ENCODE measurements at regions not wholly inside any gene's neighbourhood (a gene's known extent, or its start where the extent isn't known, plus 50 kb on each side); places are given as distances from the start of the nearest gene placed in this dataset.
"Not testable (repeated sequence)": the region's sequence is repeated elsewhere in the genome, so short reads cannot be mapped to it uniquely, and the experiment has no call there.

DNA sequence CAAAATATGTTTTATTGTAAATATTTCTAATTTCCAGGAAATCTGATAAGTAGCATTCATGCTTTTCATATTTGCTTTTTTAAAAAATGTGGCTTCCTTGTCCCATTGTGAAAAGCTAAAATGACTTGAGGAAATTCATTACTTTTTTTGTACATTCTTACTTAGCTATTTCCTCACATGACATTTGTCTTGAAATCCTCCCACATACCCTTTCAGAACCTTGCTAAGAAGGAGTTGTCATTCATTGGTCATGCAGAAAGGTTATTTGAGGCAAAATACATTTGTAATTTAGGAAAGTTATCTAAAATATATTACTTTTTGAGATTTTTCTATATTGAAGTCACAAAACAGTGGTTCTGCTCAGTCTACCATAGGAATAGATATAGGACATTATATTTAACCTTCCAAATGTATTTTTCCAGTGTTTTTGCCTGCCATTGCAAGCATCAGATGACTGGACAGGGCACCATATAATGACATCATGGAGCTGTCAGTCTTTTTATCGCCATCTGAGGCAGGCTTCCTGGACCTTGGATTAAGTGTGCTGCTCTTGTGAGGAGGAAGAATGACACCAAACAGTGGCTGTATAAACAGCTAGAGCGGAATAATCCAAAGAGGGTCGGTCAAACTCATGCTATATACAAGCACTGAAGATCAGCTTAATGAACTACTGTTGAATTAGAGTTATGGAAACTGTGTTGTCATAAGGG lies 109.4 kb upstream of the HCRTR2 start:
- no peak for DNase-seq

DNA sequence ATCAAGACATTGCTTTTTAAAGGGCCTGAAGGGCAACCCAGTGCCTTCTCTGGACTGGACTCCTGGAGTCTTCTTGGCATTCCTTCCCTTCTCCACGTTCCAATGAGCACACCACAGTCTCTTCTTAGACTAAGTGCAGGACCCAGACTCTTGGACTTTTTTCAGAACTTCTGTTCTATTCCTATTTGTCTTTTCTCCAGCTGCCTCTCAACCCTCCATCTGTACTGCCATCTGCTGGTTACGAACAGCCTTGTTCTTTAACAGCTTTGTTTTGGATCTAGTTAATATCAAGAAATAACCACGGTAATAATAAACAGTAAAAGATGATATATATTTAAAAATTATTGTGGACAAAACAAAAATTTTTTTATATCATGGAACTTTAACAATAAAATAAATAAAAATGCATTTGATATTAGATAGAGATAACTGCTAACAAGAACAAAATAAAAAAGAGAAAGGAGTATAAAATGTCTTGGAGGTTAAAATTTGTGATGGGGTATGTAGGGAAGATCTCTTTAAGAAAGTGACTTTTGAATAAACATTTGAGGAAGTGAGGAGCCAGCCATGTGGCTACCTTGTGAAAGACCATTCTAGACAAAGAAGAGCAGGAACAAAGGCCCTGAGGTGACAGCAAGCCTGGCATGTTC lies 105.1 kb upstream of the HCRTR2 start:
- DNase-seq: peak; percentile 8

DNA sequence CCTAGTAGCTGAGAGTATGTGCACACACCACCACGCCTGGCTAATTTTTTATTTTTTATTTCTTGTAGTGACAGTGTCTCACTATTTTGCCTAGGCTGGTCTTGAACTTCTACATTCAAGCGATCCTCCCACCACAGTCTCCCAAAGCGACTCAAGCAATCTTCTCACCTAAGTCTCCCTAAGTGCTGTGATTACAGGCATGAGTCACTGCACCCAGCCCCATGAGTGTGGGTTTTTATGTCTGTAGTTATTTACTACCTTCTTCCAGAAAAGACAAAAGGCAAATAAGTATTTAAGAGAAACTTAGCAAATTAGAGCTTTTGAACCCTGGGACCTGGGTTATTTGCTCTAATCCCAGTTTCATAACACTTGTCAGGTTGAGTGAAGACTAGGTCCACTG lies 92.3 kb upstream of the HCRTR2 start:
- no peak for DNase-seq

DNA sequence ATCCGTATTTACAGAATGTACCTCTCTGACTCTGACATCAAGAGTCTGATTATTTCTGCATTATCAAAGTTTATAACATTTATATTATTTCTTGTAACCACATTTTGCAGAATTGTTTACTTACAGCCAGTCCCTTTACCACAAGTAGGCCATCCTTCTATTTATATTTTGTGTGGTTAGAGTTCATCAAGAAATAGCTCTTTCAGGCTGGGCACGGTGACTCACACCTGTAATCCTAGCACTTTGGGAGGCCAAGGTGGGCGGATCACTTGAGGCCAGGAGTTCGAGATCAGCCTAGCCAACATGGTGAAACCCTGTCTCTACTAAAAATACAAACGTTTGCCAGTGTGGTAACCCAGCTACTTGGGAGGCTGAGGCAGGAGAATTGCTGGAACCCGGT lies 86.3 kb upstream of the HCRTR2 start:
- DNase-seq: not testable (repeated sequence)

DNA sequence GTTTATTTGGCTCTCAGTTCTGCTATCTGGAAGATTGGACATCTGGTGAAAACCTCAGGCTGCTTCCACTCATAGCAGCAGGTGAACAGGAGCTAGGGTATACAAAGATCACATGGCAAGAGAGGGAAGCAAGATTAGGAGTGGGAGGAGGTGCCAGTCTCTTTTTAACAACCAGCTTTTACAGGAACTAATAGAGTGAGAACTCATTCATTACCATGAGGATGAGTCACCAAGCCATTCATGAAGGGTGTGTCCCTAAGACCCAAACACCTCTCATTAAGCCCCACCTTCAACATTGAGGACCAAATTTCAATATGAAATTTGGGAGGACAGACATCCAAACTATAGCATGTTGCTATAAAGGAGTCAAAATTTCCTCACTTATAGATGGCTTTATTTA lies 85.4 kb upstream of the HCRTR2 start:
- DNase-seq: no peak

DNA sequence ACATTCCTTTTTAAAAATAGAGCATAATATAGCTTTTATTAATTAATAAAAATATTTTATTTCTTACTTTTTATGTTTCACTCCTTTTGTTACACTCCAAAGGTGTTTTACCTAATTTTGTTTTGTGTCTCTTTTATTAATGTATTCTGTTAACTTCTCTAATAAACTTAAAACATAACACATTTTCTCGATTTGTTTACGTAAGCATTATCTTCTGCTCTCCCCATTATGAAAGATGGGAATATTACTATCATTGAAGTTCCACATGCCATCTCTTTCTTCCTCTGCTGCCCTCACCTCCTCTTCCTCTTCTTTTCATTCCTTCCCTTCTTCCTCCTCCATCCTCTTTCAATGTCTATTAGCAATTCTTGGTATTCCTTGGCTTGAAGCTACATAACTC lies 85.0 kb upstream of the HCRTR2 start:
- DNase-seq: no peak

DNA sequence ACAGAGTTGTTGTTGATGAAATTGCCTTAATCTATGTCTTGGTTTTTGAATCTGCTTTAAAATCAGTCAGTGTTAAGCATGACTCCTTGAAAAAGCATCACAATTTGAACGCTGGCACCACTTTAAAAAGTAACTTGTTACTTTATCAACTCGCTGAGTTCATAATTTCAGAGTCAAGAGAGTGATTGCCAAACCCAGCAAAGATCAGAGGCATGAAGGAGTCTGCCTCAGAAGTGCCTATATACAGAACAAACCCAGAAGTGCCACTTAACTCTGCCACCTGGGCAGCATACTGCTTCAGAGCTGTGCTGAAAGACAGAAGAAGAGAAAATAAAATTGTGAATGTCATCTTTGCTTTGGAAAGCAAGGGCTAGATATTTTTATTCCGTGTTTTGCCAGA lies 73.6 kb upstream of the HCRTR2 start:
- DNase-seq: no peak

DNA sequence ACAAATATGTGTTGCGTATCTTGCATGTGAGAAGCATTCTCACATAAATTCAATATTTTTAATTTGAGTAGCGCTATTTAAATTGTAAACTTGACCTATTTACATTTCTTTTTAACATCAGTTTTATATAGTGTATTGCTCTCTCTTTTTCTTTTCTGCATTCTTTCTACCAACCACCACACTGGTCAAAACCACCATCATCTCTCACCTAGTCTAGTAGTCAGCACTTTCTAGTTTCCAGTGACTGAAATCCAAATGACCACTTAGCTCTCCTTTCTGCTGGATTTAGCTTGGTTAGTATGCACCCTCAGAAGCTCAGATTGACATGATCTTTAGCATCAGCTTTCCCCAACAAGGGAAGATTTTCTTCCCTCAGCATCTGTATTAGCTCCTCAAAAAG lies 73.2 kb upstream of the HCRTR2 start:
- no peak for DNase-seq

DNA sequence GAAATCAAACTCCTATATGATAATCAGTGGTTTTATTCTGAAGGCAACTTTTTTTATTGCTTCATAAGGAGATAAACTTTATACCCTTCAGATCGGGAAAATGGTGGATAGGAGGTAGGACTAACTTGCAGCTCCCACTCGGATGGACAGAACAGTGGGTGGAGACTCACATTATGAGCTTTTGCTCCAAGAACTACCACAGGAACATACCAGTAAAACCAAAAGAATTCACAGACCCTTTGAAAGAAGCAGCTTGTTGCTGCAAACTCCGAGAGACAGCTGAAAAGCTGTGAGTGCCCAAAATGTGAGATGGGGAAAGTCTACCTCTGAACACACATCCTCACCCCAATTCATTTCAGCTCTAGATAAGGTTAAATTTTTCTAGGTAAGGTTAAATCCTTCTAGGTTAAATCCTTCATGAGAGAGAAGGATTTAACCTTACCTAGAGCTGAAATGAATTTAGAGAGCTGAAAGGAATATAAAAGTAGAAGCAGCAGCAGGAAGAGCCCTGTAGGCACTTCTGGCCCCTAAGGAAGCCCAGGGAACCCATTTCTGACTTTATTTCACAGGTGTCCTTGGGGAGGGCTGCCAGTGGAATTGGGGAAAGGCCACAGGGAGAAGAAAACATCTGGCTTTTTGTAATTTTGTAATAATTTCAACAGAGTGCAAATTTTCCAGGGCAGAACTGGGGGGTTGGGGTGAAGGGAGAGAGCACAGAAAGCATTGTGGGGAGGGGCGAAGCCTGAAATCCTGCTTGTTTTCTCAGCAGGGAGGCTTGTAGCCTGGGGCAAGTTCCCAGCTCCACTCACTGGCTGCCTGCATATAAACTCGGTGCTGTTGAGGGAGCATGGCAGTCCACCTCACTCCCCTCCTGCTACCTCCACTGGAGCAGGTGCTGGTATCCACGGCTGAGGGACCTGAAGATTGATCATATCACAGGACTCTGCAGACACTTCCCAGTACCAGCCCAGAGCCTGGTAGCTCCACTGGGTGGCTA lies 65.9 kb upstream of the HCRTR2 start:
- DNase-seq: no peak

DNA sequence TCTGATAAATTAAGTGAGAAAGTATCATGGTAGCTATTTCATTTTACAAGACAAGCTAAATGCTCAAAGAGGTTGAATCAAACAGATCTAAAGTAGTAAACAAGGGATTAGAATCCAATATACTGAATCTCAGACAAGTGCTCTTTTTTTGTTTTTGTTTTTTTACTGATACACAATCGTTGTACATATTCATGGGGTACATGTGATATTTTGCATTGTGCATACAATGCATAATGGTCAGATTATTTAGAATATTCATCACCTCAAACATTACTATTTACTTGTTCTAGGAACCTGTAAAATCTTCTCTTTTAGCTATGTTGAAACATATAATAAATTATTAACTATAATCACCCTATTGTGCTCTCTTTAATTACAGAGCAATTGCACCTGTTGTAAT lies 57.0 kb upstream of the HCRTR2 start:
- DNase-seq: no peak

DNA sequence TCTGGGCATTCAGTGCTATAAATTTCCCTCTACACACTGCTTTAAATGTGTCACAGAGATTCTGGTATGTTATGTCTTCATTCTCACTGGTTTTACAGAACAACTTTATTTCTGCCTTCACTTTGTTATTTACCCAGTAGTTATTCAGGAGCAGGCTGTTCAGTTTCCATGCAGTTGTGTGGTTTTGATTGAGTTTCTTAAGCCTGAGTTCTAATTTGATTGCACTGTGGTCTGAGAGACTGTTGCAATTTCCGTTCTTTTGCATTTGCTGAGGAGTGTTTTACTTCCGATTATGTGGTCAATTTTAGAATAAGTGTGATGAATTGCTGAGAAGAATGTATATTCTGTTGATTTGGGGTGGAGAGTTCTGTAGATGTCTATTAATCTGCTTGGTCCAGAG lies 50.1 kb upstream of the HCRTR2 start:
- not testable (repeated sequence) for DNase-seq
